Esophagus squamous epithelium (tissue), 4 donors: ENCODE measurements at regions not wholly inside any gene's neighbourhood (a gene's known extent, or its start where the extent isn't known, plus 50 kb on each side); places are given as distances from the start of the nearest gene placed in this dataset.

ENCODE experiments used
- CTCF ChIP-seq, 6 experiments: fragments of 450-650 bp in 4 of 6; fragments of 200-600 bp in 2 of 6; sonication (generic) in 2 of 6; IDR thresholded peaks; one replicate each; pipeline ENCODE4 v1.5.1; 2016 to 2019; ENCODE audit warnings: antibody characterized with exemption in 6 of 6, mild to moderate bottlenecking in 4 of 6, moderate library complexity in 4 of 6
- POLR2A ChIP-seq, 4 donors: fragments of 450-650 bp; IDR thresholded peaks; one replicate each; pipeline ENCODE4 v1.6.1; 2017; ENCODE audit warnings: antibody characterized with exemption in 4 of 4, mild to moderate bottlenecking in 4 of 4, moderate library complexity in 3 of 4

GRCh38 chr5:3347741-3348140 is 247.9 kb upstream of the IRX1 start:
- TF ChIP-seq CTCF (IDR thresholded peaks at IDR 0.05) (no peak), POLR2A (IDR thresholded peaks at IDR 0.05) (no peak)
